Suprapubic skin (tissue), 4 donors: ENCODE measurements at regions not wholly inside any gene's neighbourhood (a gene's known extent, or its start where the extent isn't known, plus 50 kb on each side); places are given as distances from the start of the nearest gene placed in this dataset.

Experiments
- DNase-seq, 2 donors: peaks; one replicate each; pipeline ENCODE4 v3.0.0-alpha.2; 2019; ENCODE audit warnings: low spot score in 2 of 2
- H3K27ac ChIP-seq: fragments of 200-600 bp; sonication (generic); one replicate; pipeline ENCODE4 v1.5.1; 2019
- H3K27me3 ChIP-seq: fragments of 200-600 bp; sonication (generic); one replicate; pipeline ENCODE4 v1.5.1; 2019
- H3K36me3 ChIP-seq: fragments of 200-600 bp; sonication (generic); one replicate; pipeline ENCODE4 v1.5.1; 2019
- H3K4me1 ChIP-seq: fragments of 200-600 bp; sonication (generic); one replicate; pipeline ENCODE4 v1.5.1; 2019
- H3K4me3 ChIP-seq: fragments of 200-600 bp; sonication (generic); one replicate; pipeline ENCODE4 v1.5.1; 2019; ENCODE audit warnings: mild to moderate bottlenecking
- H3K9me3 ChIP-seq: fragments of 200-600 bp; sonication (generic); one replicate; pipeline ENCODE4 v1.5.1; 2019
- EP300 ChIP-seq: sonication (generic); formaldehyde crosslinking; IDR thresholded peaks from one replicate; pipeline ENCODE4 v1.6.1; 2017; ENCODE audit warnings: antibody characterized with exemption
- POLR2A ChIP-seq, 2 donors: fragments of 450-650 bp; IDR thresholded peaks; one replicate each; pipeline ENCODE4 v1.6.1; 2017; ENCODE audit warnings: antibody characterized with exemption in 2 of 2, mild to moderate bottlenecking in 2 of 2, moderate library complexity in 2 of 2
- POLR2AphosphoS5 ChIP-seq, 3 donors: sonication (generic); formaldehyde crosslinking; IDR thresholded peaks; one replicate each; pipeline ENCODE4 v1.6.1; 2017; ENCODE audit warnings: antibody characterized with exemption in 3 of 3
- WGBS: methylation state at CpG from one replicate; pipeline ENCODE4 v1.1.5; 2018; 5-methylcytosine and 5-hydroxymethylcytosine counted together
- TF ChIP-seq, protein P1 (sequence below), 2 donors: fragments of 200-600 bp in 1 of 2; fragments of 450-650 bp in 1 of 2; sonication (generic) in 1 of 2; IDR thresholded peaks; one replicate each; pipeline ENCODE4 v1.5.1; 2016 to 2019; ENCODE audit warnings: antibody characterized with exemption in 2 of 2, mild to moderate bottlenecking in 1 of 2, moderate library complexity in 1 of 2

DNA sequence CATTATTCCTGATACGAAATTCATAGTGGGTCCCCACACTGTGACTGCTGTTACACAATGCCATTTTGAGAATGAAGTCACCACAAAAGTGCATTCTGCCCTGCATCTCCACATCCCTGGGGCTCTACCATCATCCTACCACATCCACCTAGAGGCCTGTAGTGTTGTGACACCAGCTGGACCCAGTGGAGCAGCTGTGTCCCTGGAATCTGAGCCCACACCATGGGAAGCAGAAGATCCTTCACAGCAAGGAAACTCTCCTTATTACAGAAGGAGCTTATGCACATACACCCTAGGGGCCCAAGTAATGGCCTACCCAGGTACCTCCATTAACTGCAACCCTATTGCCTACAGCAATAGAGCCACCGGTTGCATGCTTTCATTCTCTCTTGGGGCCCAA is 566.6 kb upstream of the EPHA7 start:
- Histone ChIP-seq H3K36me3 (no peaks in the 10 kb centered on the region), H3K4me3 (no peak overlapping the region), H3K9me3 (no peaks in the 10 kb centered on the region), H3K27me3 (no peaks in the 10 kb centered on the region), H3K27ac (no peak overlapping the region), H3K4me1 (no peaks in the 10 kb centered on the region)
- TF ChIP-seq, protein P1, sequence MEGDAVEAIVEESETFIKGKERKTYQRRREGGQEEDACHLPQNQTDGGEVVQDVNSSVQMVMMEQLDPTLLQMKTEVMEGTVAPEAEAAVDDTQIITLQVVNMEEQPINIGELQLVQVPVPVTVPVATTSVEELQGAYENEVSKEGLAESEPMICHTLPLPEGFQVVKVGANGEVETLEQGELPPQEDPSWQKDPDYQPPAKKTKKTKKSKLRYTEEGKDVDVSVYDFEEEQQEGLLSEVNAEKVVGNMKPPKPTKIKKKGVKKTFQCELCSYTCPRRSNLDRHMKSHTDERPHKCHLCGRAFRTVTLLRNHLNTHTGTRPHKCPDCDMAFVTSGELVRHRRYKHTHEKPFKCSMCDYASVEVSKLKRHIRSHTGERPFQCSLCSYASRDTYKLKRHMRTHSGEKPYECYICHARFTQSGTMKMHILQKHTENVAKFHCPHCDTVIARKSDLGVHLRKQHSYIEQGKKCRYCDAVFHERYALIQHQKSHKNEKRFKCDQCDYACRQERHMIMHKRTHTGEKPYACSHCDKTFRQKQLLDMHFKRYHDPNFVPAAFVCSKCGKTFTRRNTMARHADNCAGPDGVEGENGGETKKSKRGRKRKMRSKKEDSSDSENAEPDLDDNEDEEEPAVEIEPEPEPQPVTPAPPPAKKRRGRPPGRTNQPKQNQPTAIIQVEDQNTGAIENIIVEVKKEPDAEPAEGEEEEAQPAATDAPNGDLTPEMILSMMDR (IDR thresholded peaks at IDR 0.05), result no peak
- TF ChIP-seq POLR2AphosphoS5 (IDR thresholded peaks at IDR 0.05) (no peak), EP300 (no peak), POLR2A (IDR thresholded peaks at IDR 0.05) (no peak)
- no peak for DNase-seq
- 90% methylated on average over 2 of the region's 2 CpGs for WGBS

DNA sequence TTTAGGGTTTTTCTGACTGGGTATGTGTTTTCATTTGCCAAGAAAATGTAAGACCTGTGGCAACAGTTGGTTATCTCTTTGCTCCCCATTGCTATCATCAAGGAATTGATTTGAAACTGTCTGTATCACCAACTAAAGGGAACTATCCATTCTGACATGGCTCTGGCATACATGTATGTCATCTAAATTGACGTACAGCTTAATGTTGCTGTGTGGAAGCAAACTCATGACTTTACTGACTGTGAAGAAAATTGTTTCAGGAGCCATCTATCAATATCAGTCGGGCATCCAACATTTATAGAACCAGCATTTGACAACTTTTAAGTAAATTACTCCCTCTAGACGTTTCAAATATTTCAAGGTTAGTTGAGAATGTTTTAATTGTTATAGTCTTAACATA is 555.8 kb upstream of the EPHA7 start:
- DNase-seq, result no peak
- TF ChIP-seq POLR2AphosphoS5 (IDR thresholded peaks at IDR 0.05), result no peak
- TF ChIP-seq, protein P1 (IDR thresholded peaks at IDR 0.05), result no peak
- TF ChIP-seq POLR2A (IDR thresholded peaks at IDR 0.05), result no peak
- no peak for TF ChIP-seq EP300
- Histone ChIP-seq H3K27me3 (no peaks in the 10 kb centered on the region), H3K27ac (no peak overlapping the region), H3K9me3 (no peaks in the 10 kb centered on the region), H3K4me3 (no peak overlapping the region), H3K4me1 (no peaks in the 10 kb centered on the region), H3K36me3 (no peaks in the 10 kb centered on the region)
- 52% methylated on average over 3 of the region's 3 CpGs for WGBS

DNA sequence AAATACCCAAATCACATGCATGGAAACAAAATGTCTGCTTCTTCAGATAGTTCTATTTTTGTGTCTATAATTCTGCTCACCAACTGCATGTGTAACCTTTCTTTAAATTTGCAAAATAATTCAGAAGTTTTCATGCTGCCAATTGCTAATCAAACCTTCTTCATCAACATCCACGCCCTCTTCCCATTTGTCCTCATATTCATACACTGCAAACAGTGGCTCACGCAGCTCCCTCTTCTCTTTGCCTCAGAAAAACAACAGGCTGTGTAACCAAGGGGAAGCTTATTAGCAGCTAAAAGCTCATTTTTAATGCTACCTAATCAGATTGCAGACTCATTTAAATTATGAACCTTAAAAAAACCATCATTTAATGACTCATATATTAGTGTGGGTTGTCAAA is 555.0 kb upstream of the EPHA7 start:
- H3K27me3 ChIP-seq, result no peaks in the 10 kb centered on the region
- H3K36me3 ChIP-seq, result no peaks in the 10 kb centered on the region
- WGBS, result 84% methylated on average over 2 of the region's 2 CpGs
- no peak for TF ChIP-seq POLR2A (IDR thresholded peaks at IDR 0.05)
- no peak for TF ChIP-seq EP300
- no peak for TF ChIP-seq POLR2AphosphoS5 (IDR thresholded peaks at IDR 0.05)
- TF ChIP-seq, protein P1 (IDR thresholded peaks at IDR 0.05), result no peak
- H3K27ac ChIP-seq, result no peak overlapping the region
- no peak for DNase-seq
- H3K4me1 ChIP-seq, result no peaks in the 10 kb centered on the region
- H3K9me3 ChIP-seq, result no peaks in the 10 kb centered on the region
- no peak overlapping the region for H3K4me3 ChIP-seq

DNA sequence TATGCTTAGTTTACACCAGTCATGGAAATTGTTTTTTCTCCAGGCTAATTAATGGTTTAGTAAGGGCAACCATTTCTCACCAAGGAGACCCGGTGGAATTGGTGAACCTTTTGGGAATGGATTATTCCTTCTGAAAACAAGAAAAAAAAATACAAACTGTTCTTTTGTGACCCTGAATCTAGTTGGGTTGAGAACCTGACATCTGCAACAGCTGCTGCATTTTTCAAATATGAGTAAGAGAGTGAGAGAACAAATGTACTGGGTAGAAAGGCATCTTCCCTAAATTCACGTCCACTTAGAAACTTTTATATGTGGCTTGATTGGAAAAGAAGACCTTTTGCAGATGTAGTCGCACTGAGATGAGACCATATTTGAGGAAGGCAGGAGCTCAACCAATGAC is 553.4 kb upstream of the EPHA7 start:
- H3K27me3 ChIP-seq, result no peaks in the 10 kb centered on the region
- no peaks in the 10 kb centered on the region for H3K36me3 ChIP-seq
- H3K9me3 ChIP-seq, result no peaks in the 10 kb centered on the region
- no peak for DNase-seq
- TF ChIP-seq POLR2A (IDR thresholded peaks at IDR 0.05) (no peak), EP300 (no peak), POLR2AphosphoS5 (IDR thresholded peaks at IDR 0.05) (no peak)
- TF ChIP-seq, protein P1 (IDR thresholded peaks at IDR 0.05), result no peak
- no peaks in the 10 kb centered on the region for H3K4me1 ChIP-seq
- H3K27ac ChIP-seq, result no peak overlapping the region
- WGBS, result 87% methylated on average over 3 of the region's 3 CpGs
- no peak overlapping the region for H3K4me3 ChIP-seq

DNA sequence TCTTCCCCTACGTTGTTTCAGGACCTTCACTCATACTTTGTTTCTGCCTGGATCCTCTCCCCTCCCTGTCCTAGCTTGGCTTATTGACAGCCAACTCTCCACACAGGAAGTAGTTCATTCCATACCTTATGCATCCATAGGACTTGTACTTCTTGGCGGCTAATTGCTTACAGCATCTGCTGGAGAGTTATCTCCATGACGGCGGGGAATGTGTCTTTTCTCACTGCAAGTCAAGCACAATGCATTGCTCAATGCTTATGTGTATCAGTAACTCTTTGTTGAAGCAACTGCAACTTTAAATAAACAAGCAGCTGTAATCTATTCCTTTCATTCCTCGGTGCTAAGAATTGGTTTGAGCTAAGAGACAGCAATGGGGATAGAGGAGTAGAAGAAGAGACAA is 551.3 kb upstream of the EPHA7 start:
- no peak overlapping the region for H3K27ac ChIP-seq
- WGBS, result 64% methylated on average over 5 of the region's 5 CpGs
- H3K4me1 ChIP-seq, result no peaks in the 10 kb centered on the region
- no peaks in the 10 kb centered on the region for H3K36me3 ChIP-seq
- no peaks in the 10 kb centered on the region for H3K9me3 ChIP-seq
- TF ChIP-seq POLR2AphosphoS5 (IDR thresholded peaks at IDR 0.05) (no peak), EP300 (no peak), POLR2A (IDR thresholded peaks at IDR 0.05) (no peak)
- TF ChIP-seq, protein P1 (IDR thresholded peaks at IDR 0.05), result no peak
- H3K4me3 ChIP-seq, result no peak overlapping the region
- no peak for DNase-seq
- H3K27me3 ChIP-seq, result no peaks in the 10 kb centered on the region
